ENCODE measurements at regions not wholly inside any gene's neighbourhood (a gene's known extent, or its start where the extent isn't known, plus 50 kb on each side); places are given as distances from the start of the nearest gene placed in this dataset.
A peak's percentile ranks its signal among the peaks of the same experiment; 100 is the strongest.

- DNase-seq (ENCODE audit: low spot score): peak; percentile 42
- peak; percentile 43 for TF ChIP-seq CTCF (IDR thresholded peaks at IDR 0.05; ENCODE audit: extremely low read depth, missing control alignments)
These were observed 283.1 kb downstream of the LMX1A start for GRCh38 chr1:165073185-165074007.

- DNase-seq (ENCODE audit: low spot score): no peak
- TF ChIP-seq CTCF (IDR thresholded peaks at IDR 0.05; ENCODE audit: extremely low read depth, missing control alignments): no peak
These were observed 285.8 kb downstream of the LMX1A start for GRCh38 chr1:165070675-165071074.

GRCh38 chr1:165069829-165070228 lies 286.7 kb downstream of the LMX1A start:
- no peak for TF ChIP-seq CTCF (IDR thresholded peaks at IDR 0.05; ENCODE audit: extremely low read depth, missing control alignments)
- DNase-seq (ENCODE audit: low spot score): no peak

GRCh38 chr1:165068741-165069140 lies 287.8 kb downstream of the LMX1A start:
- no peak for TF ChIP-seq CTCF (IDR thresholded peaks at IDR 0.05; ENCODE audit: extremely low read depth, missing control alignments)
- DNase-seq (ENCODE audit: low spot score): no peak

GRCh38 chr1:165067829-165068228 lies 288.7 kb downstream of the LMX1A start:
- DNase-seq (ENCODE audit: low spot score): no peak
- no peak for TF ChIP-seq CTCF (IDR thresholded peaks at IDR 0.05; ENCODE audit: extremely low read depth, missing control alignments)

GRCh38 chr1:165063181-165063965 lies 293.1 kb downstream of the LMX1A start:
- TF ChIP-seq CTCF (IDR thresholded peaks at IDR 0.05; ENCODE audit: extremely low read depth, missing control alignments): no peak
- no peak for DNase-seq (ENCODE audit: low spot score)

GRCh38 chr1:165062346-165062745 lies 294.2 kb downstream of the LMX1A start:
- no peak for TF ChIP-seq CTCF (IDR thresholded peaks at IDR 0.05; ENCODE audit: extremely low read depth, missing control alignments)
- DNase-seq (ENCODE audit: low spot score): no peak

Data from GM20000 (cell line).